ENCODE measurements at regions not wholly inside any gene's neighbourhood (a gene's known extent, or its start where the extent isn't known, plus 50 kb on each side); places are given as distances from the start of the nearest gene placed in this dataset.

GRCh38 chr12:81968421-81968820 lies 209.3 kb upstream of the PPFIA2 start:
- Histone ChIP-seq H3K9me3 (ENCODE audit: insufficient read depth, low read length) (no peaks in the 10 kb centered on the region), H3K9ac (ENCODE audit: insufficient read length, low read depth) (no peak overlapping the region), H3K27me3 (ENCODE audit: insufficient read depth, insufficient read length) (no peaks in the 10 kb centered on the region), H3K36me3 (ENCODE audit: insufficient read depth, insufficient read length, low read length) (no peaks in the 10 kb centered on the region), H3K4me3 (ENCODE audit: insufficient read length, low read depth) (no peak overlapping the region), H3K4me1 (ENCODE audit: insufficient read depth, insufficient read length) (no peaks in the 10 kb centered on the region)
- DNase-seq (ENCODE audit: low read depth, low spot score), result no peak
- TF ChIP-seq SUZ12 (IDR thresholded peaks at IDR 0.05; ENCODE audit: extremely low read depth, insufficient read depth, insufficient read length) (no peak), ZNF274 (IDR thresholded peaks at IDR 0.05; ENCODE audit: low read depth, low read length) (no peak), YY1 (IDR thresholded peaks at IDR 0.05; ENCODE audit: insufficient read depth, insufficient read length) (no peak)

DNA sequence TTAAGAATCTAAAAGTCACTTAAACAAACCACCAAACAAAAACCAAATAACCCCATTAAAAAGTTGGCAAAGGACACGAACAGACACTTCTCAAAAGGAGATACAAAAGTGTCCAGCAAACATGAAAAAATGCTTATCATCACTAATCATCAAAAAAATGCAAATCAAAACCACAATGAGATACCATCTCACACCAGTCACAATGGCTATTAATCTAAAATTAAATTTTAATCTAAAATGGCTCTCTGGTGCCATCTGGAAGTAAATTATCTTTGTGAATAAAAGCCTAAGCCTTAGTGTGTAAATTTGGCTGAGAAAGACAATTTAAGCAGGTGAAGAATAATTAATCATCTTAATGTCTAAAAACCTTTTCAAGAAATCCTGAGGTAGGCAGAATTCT lies 204.5 kb upstream of the PPFIA2 start:
- Histone ChIP-seq H3K27me3 (ENCODE audit: insufficient read depth, insufficient read length) (no peaks in the 10 kb centered on the region), H3K9me3 (ENCODE audit: insufficient read depth, low read length) (no peaks in the 10 kb centered on the region), H3K36me3 (ENCODE audit: insufficient read depth, insufficient read length, low read length) (no peaks in the 10 kb centered on the region), H3K4me3 (ENCODE audit: insufficient read length, low read depth) (no peak overlapping the region), H3K4me1 (ENCODE audit: insufficient read depth, insufficient read length) (no peaks in the 10 kb centered on the region), H3K9ac (ENCODE audit: insufficient read length, low read depth) (no peak overlapping the region)
- TF ChIP-seq SUZ12 (IDR thresholded peaks at IDR 0.05; ENCODE audit: extremely low read depth, insufficient read depth, insufficient read length) (no peak), YY1 (IDR thresholded peaks at IDR 0.05; ENCODE audit: insufficient read depth, insufficient read length) (no peak), ZNF274 (IDR thresholded peaks at IDR 0.05; ENCODE audit: low read depth, low read length) (no peak)
- no peak for DNase-seq (ENCODE audit: low read depth, low spot score)

GRCh38 chr12:81963026-81963425 lies 203.9 kb upstream of the PPFIA2 start:
- Histone ChIP-seq H3K36me3 (ENCODE audit: insufficient read depth, insufficient read length, low read length) (no peaks in the 10 kb centered on the region), H3K4me1 (ENCODE audit: insufficient read depth, insufficient read length) (no peaks in the 10 kb centered on the region), H3K9me3 (ENCODE audit: insufficient read depth, low read length) (no peaks in the 10 kb centered on the region), H3K27me3 (ENCODE audit: insufficient read depth, insufficient read length) (no peaks in the 10 kb centered on the region), H3K9ac (ENCODE audit: insufficient read length, low read depth) (no peak overlapping the region), H3K4me3 (ENCODE audit: insufficient read length, low read depth) (no peak overlapping the region)
- TF ChIP-seq ZNF274 (IDR thresholded peaks at IDR 0.05; ENCODE audit: low read depth, low read length) (no peak), SUZ12 (IDR thresholded peaks at IDR 0.05; ENCODE audit: extremely low read depth, insufficient read depth, insufficient read length) (no peak), YY1 (IDR thresholded peaks at IDR 0.05; ENCODE audit: insufficient read depth, insufficient read length) (no peak)
- DNase-seq (ENCODE audit: low read depth, low spot score), result no peak

GRCh38 chr12:81962126-81962856 lies 203.1 kb upstream of the PPFIA2 start:
- Histone ChIP-seq H3K36me3 (ENCODE audit: insufficient read depth, insufficient read length, low read length) (no peaks in the 10 kb centered on the region), H3K4me1 (ENCODE audit: insufficient read depth, insufficient read length) (no peaks in the 10 kb centered on the region), H3K9ac (ENCODE audit: insufficient read length, low read depth) (no peak overlapping the region), H3K27me3 (ENCODE audit: insufficient read depth, insufficient read length) (no peaks in the 10 kb centered on the region), H3K9me3 (ENCODE audit: insufficient read depth, low read length) (no peaks in the 10 kb centered on the region), H3K4me3 (ENCODE audit: insufficient read length, low read depth) (no peak overlapping the region)
- TF ChIP-seq ZNF274 (IDR thresholded peaks at IDR 0.05; ENCODE audit: low read depth, low read length), result no peak
- no peak for TF ChIP-seq SUZ12 (IDR thresholded peaks at IDR 0.05; ENCODE audit: extremely low read depth, insufficient read depth, insufficient read length)
- TF ChIP-seq YY1 (IDR thresholded peaks at IDR 0.05; ENCODE audit: insufficient read depth, insufficient read length), result no peak
- no peak for DNase-seq (ENCODE audit: low read depth, low spot score)

DNA sequence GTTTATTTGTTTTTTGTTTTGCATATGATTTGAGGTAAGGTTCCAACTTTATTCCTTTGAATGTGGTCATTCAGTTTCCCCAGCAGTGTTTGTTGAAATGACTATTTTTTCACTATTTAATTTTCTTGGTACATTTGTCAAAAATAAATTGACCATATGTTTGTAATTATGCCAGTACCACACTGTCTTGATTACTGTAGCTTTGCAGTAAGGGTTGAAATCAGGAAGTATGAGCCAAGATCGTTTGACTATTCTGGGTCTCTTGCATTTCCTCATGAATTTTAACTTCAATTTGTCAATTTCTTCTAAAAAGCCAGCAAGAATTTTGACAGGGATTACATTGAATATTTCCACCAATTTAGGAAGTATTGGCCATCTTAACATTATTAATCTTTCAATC lies 199.3 kb upstream of the PPFIA2 start:
- Histone ChIP-seq H3K36me3 (ENCODE audit: insufficient read depth, insufficient read length, low read length) (no peaks in the 10 kb centered on the region), H3K4me1 (ENCODE audit: insufficient read depth, insufficient read length) (no peaks in the 10 kb centered on the region), H3K9me3 (ENCODE audit: insufficient read depth, low read length) (no peaks in the 10 kb centered on the region), H3K4me3 (ENCODE audit: insufficient read length, low read depth) (no peak overlapping the region), H3K27me3 (ENCODE audit: insufficient read depth, insufficient read length) (no peaks in the 10 kb centered on the region), H3K9ac (ENCODE audit: insufficient read length, low read depth) (no peak overlapping the region)
- DNase-seq (ENCODE audit: low read depth, low spot score), result no peak
- no peak for TF ChIP-seq ZNF274 (IDR thresholded peaks at IDR 0.05; ENCODE audit: low read depth, low read length)
- TF ChIP-seq YY1 (IDR thresholded peaks at IDR 0.05; ENCODE audit: insufficient read depth, insufficient read length), result no peak
- TF ChIP-seq SUZ12 (IDR thresholded peaks at IDR 0.05; ENCODE audit: extremely low read depth, insufficient read depth, insufficient read length), result no peak

GRCh38 chr12:81957631-81958030 lies 198.5 kb upstream of the PPFIA2 start:
- H3K9me3 ChIP-seq (ENCODE audit: insufficient read depth, low read length), result no peaks in the 10 kb centered on the region
- H3K27me3 ChIP-seq (ENCODE audit: insufficient read depth, insufficient read length), result no peaks in the 10 kb centered on the region
- no peaks in the 10 kb centered on the region for H3K4me1 ChIP-seq (ENCODE audit: insufficient read depth, insufficient read length)
- H3K36me3 ChIP-seq (ENCODE audit: insufficient read depth, insufficient read length, low read length), result no peaks in the 10 kb centered on the region
- TF ChIP-seq ZNF274 (IDR thresholded peaks at IDR 0.05; ENCODE audit: low read depth, low read length) (no peak), YY1 (IDR thresholded peaks at IDR 0.05; ENCODE audit: insufficient read depth, insufficient read length) (no peak), SUZ12 (IDR thresholded peaks at IDR 0.05; ENCODE audit: extremely low read depth, insufficient read depth, insufficient read length) (no peak)
- DNase-seq (ENCODE audit: low read depth, low spot score), result no peak
- H3K9ac ChIP-seq (ENCODE audit: insufficient read length, low read depth), result no peak overlapping the region
- no peak overlapping the region for H3K4me3 ChIP-seq (ENCODE audit: insufficient read length, low read depth)

DNA sequence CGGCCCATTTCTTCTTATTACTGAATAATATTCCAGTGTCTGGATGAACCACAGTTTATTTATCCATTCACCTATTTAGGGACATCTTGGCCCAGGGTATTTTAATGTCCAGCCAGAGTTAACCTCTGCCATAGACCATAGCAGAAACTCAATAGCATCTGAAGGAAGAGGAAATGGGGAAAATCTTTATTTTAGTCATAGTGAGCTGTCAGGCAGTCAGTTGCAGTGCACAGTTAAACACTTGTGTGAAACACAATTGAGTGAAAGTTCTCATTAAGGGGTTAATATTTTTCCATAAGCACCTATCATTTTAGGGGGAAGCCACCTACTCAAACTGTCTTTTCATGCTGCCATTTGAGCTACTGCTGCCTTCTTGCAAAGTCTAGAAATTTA lies 197.3 kb upstream of the PPFIA2 start:
- no peak for DNase-seq (ENCODE audit: low read depth, low spot score)

More for the DNA sequence above, 197.3 kb upstream of the PPFIA2 start:
- TF ChIP-seq ZNF274 (IDR thresholded peaks at IDR 0.05; ENCODE audit: low read depth, low read length) (no peak), YY1 (IDR thresholded peaks at IDR 0.05; ENCODE audit: insufficient read depth, insufficient read length) (no peak), SUZ12 (IDR thresholded peaks at IDR 0.05; ENCODE audit: extremely low read depth, insufficient read depth, insufficient read length) (no peak)
- Histone ChIP-seq H3K9me3 (ENCODE audit: insufficient read depth, low read length) (no peaks in the 10 kb centered on the region), H3K9ac (ENCODE audit: insufficient read length, low read depth) (no peak overlapping the region), H3K27me3 (ENCODE audit: insufficient read depth, insufficient read length) (no peaks in the 10 kb centered on the region), H3K36me3 (ENCODE audit: insufficient read depth, insufficient read length, low read length) (no peaks in the 10 kb centered on the region), H3K4me1 (ENCODE audit: insufficient read depth, insufficient read length) (no peaks in the 10 kb centered on the region), H3K4me3 (ENCODE audit: insufficient read length, low read depth) (no peak overlapping the region)
